Fibroblast of mammary gland (primary cell): ENCODE measurements at regions not wholly inside any gene's neighbourhood (a gene's known extent, or its start where the extent isn't known, plus 50 kb on each side); places are given as distances from the start of the nearest gene placed in this dataset.

ENCODE experiments used
- DNase-seq: peaks from one replicate; pipeline ENCODE4 v3.0.0-alpha.2; 2010; ENCODE audit warnings: low read depth
- H3K4me3 ChIP-seq: 2 replicates; pipeline ENCODE4 v1.5.1; 2011; ENCODE audit warnings: low read depth, mild to moderate bottlenecking, low read length, moderate library complexity; ENCODE audit not compliant: control insufficient read depth
- CTCF ChIP-seq: conservative IDR thresholded peaks from 2 replicates; pipeline ENCODE4 v1.5.1; 2011; ENCODE audit warnings: low read depth, low read length, inconsistent platforms; ENCODE audit not compliant: control insufficient read depth, insufficient read depth

GRCh38 chr5:28926422-28926821 is 1888.0 kb upstream of the CDH9 start:
- H3K4me3 ChIP-seq = no peak overlapping the region
- TF ChIP-seq CTCF = no peak
- DNase-seq = no peak

- TF ChIP-seq CTCF = no peak
- no peak for DNase-seq
- no peak overlapping the region for H3K4me3 ChIP-seq
Observed at GRCh38 chr5:28917631-28918030, 1879.2 kb upstream of the CDH9 start.

- DNase-seq = no peak
- no peak overlapping the region for H3K4me3 ChIP-seq
- no peak for TF ChIP-seq CTCF
Observed at GRCh38 chr5:28914297-28914696, 1875.9 kb upstream of the CDH9 start.

- TF ChIP-seq CTCF = no peak
- DNase-seq = no peak
Observed at GRCh38 chr5:28903643-28904042, 1865.3 kb upstream of the CDH9 start.

GRCh38 chr5:28896949-28897348 is 1858.6 kb upstream of the CDH9 start:
- TF ChIP-seq CTCF = no peak
- no peak overlapping the region for H3K4me3 ChIP-seq
- DNase-seq = no peak

More at GRCh38 chr5:28903643-28904042, 1865.3 kb upstream of the CDH9 start:
- H3K4me3 ChIP-seq = no peak overlapping the region

- TF ChIP-seq CTCF = no peak
- no peak for DNase-seq
- H3K4me3 ChIP-seq = no peak overlapping the region
Observed at GRCh38 chr5:28880936-28881335, 1842.5 kb upstream of the CDH9 start.

GRCh38 chr5:28877050-28877449 is 1838.7 kb upstream of the CDH9 start:
- no peak overlapping the region for H3K4me3 ChIP-seq
- no peak for DNase-seq
- no peak for TF ChIP-seq CTCF
